Activated CD8-positive, alpha-beta memory T cell treated with anti-CD3 and anti-CD28 coated beads, Interleukin-2, amount 10 ng/mL, durations not matched to agents 7 days and 5 days (primary cell): ENCODE measurements at regions not wholly inside any gene's neighbourhood (a gene's known extent, or its start where the extent isn't known, plus 50 kb on each side); places are given as distances from the start of the nearest gene placed in this dataset.
"Not testable (repeated sequence)": the region's sequence is repeated elsewhere in the genome, so short reads cannot be mapped to it uniquely, and the experiment has no call there.

ENCODE experiments used
- ATAC-seq: fragments of 150-1000 bp; cut with Tn5 transposase; one replicate; pipeline ENCODE4 v1.10.0; 2021; ENCODE audit warnings: moderate library complexity
- CTCF ChIA-PET: fragments of 350-600 bp; sonication (Branson Sonifier 250); formaldehyde crosslinking; loops from one replicate; lab custom pipeline; 2021; ENCODE audit warnings: antibody characterized with exemption; lab: Charles Lee
- DNase-seq: peaks from one replicate; pipeline ENCODE4 v3.0.0-alpha.2; 2020
- H3K27ac Mint-ChIP-seq: one replicate; pipeline ENCODE4 v1.8.0; 2021; ENCODE audit warnings: mild to moderate bottlenecking, mixed read lengths
- H3K27me3 Mint-ChIP-seq: one replicate; pipeline ENCODE4 v1.8.0; 2021; ENCODE audit warnings: mixed read lengths
- H3K36me3 Mint-ChIP-seq: one replicate; pipeline ENCODE4 v1.8.0; 2021; ENCODE audit warnings: mild to moderate bottlenecking, mixed read lengths
- H3K4me1 Mint-ChIP-seq: one replicate; pipeline ENCODE4 v1.8.0; 2021; ENCODE audit warnings: mixed read lengths
- H3K4me3 Mint-ChIP-seq: one replicate; pipeline ENCODE4 v1.8.0; 2021; ENCODE audit warnings: mild to moderate bottlenecking, moderate library complexity, mixed read lengths
- H3K9me3 Mint-ChIP-seq: one replicate; pipeline ENCODE4 v1.8.0; 2022; ENCODE audit warnings: low read depth, mixed read lengths

GRCh38 chr7:125254566-125254965 is 324.9 kb upstream of the POT1 start:
- no peaks in the 10 kb centered on the region for H3K4me1 Mint-ChIP-seq
- no peaks in the 10 kb centered on the region for H3K36me3 Mint-ChIP-seq
- CTCF ChIA-PET: no interaction called here
- DNase-seq: no peak
- H3K4me3 Mint-ChIP-seq: no peak overlapping the region
- no peaks in the 10 kb centered on the region for H3K9me3 Mint-ChIP-seq
- no peaks in the 10 kb centered on the region for H3K27me3 Mint-ChIP-seq
- ATAC-seq: no peak
- no peak overlapping the region for H3K27ac Mint-ChIP-seq

- no peak for ATAC-seq
- DNase-seq: no peak
- Mint-ChIP-seq H3K36me3 (no peaks in the 10 kb centered on the region), H3K4me1 (no peaks in the 10 kb centered on the region), H3K27me3 (no peaks in the 10 kb centered on the region), H3K4me3 (no peak overlapping the region), H3K27ac (no peak overlapping the region), H3K9me3 (no peaks in the 10 kb centered on the region)
- CTCF ChIA-PET: no interaction called here
Observed at GRCh38 chr7:125253452-125254190, 324.0 kb upstream of the POT1 start.

GRCh38 chr7:125247514-125248098 is 318.0 kb upstream of the POT1 start:
- Mint-ChIP-seq H3K36me3 (no peaks in the 10 kb centered on the region), H3K27me3 (no peaks in the 10 kb centered on the region), H3K4me3 (no peak overlapping the region), H3K27ac (no peak overlapping the region), H3K9me3 (peaks cover 2% of the 10 kb centered on the region), H3K4me1 (no peaks in the 10 kb centered on the region)
- DNase-seq (no peak), ATAC-seq (no peak)
- CTCF ChIA-PET: no interaction called here

- Mint-ChIP-seq H3K36me3 (no peaks in the 10 kb centered on the region), H3K27ac (no peak overlapping the region), H3K4me3 (no peak overlapping the region), H3K4me1 (peaks cover under 1% of the 10 kb centered on the region), H3K27me3 (no peaks in the 10 kb centered on the region), H3K9me3 (peaks cover 2% of the 10 kb centered on the region)
- no peak for ATAC-seq
- no peak for DNase-seq
- CTCF ChIA-PET: no interaction called here
Observed at GRCh38 chr7:125246706-125247105, 317.1 kb upstream of the POT1 start.

GRCh38 chr7:125241548-125241947 is 311.9 kb upstream of the POT1 start:
- Mint-ChIP-seq H3K36me3 (no peaks in the 10 kb centered on the region), H3K27me3 (no peaks in the 10 kb centered on the region), H3K27ac (no peak overlapping the region), H3K4me3 (no peak overlapping the region), H3K9me3 (peaks cover 2% of the 10 kb centered on the region), H3K4me1 (peaks cover 4% of the 10 kb centered on the region)
- no peak for ATAC-seq
- CTCF ChIA-PET: no interaction called here
- no peak for DNase-seq

GRCh38 chr7:125222596-125222995 is 293.0 kb upstream of the POT1 start:
- Mint-ChIP-seq H3K27ac (no peak overlapping the region), H3K36me3 (no peaks in the 10 kb centered on the region), H3K4me1 (no peaks in the 10 kb centered on the region), H3K27me3 (no peaks in the 10 kb centered on the region), H3K4me3 (no peak overlapping the region), H3K9me3 (peaks cover 8% of the 10 kb centered on the region)
- ATAC-seq (no peak), DNase-seq (no peak)
- CTCF ChIA-PET: no interaction called here

- H3K36me3 Mint-ChIP-seq: no peaks in the 10 kb centered on the region
- H3K4me1 Mint-ChIP-seq: no peaks in the 10 kb centered on the region
- ATAC-seq: no peak
- H3K4me3 Mint-ChIP-seq: no peak overlapping the region
- CTCF ChIA-PET: no interaction called here
- no peak for DNase-seq
- H3K9me3 Mint-ChIP-seq: peaks cover 12% of the 10 kb centered on the region
- no peaks in the 10 kb centered on the region for H3K27me3 Mint-ChIP-seq
- no peak overlapping the region for H3K27ac Mint-ChIP-seq
Observed at GRCh38 chr7:125218076-125218475, 288.5 kb upstream of the POT1 start.

- Mint-ChIP-seq H3K4me1 (no peaks in the 10 kb centered on the region), H3K4me3 (no peak overlapping the region), H3K9me3 (no peaks in the 10 kb centered on the region), H3K27me3 (no peaks in the 10 kb centered on the region), H3K27ac (no peak overlapping the region), H3K36me3 (no peaks in the 10 kb centered on the region)
- CTCF ChIA-PET: no interaction called here
- DNase-seq (no peak), ATAC-seq (no peak)
Observed at GRCh38 chr7:125201002-125201401, 271.4 kb upstream of the POT1 start.

GRCh38 chr7:125197731-125198393 is 268.2 kb upstream of the POT1 start:
- Mint-ChIP-seq H3K27ac (no peak overlapping the region), H3K4me3 (no peak overlapping the region)

GRCh38 chr7:125195156-125195555 is 265.5 kb upstream of the POT1 start:
- H3K9me3 Mint-ChIP-seq: peaks cover 5% of the 10 kb centered on the region
- H3K4me3 Mint-ChIP-seq: no peak overlapping the region
- DNase-seq (no peak), ATAC-seq (no peak)
- CTCF ChIA-PET: no interaction called here
- H3K27me3 Mint-ChIP-seq: no peaks in the 10 kb centered on the region
- no peaks in the 10 kb centered on the region for H3K36me3 Mint-ChIP-seq
- no peak overlapping the region for H3K27ac Mint-ChIP-seq
- H3K4me1 Mint-ChIP-seq: no peaks in the 10 kb centered on the region

More at GRCh38 chr7:125197731-125198393, 268.2 kb upstream of the POT1 start:
- H3K9me3 Mint-ChIP-seq: peaks cover 2% of the 10 kb centered on the region
- no peak for ATAC-seq
- H3K27me3 Mint-ChIP-seq: no peaks in the 10 kb centered on the region
- H3K36me3 Mint-ChIP-seq: no peaks in the 10 kb centered on the region
- CTCF ChIA-PET: no interaction called here
- H3K4me1 Mint-ChIP-seq: no peaks in the 10 kb centered on the region
- no peak for DNase-seq

GRCh38 chr7:125193263-125193662 is 263.6 kb upstream of the POT1 start:
- ATAC-seq (no peak), DNase-seq (no peak)
- Mint-ChIP-seq H3K36me3 (no peaks in the 10 kb centered on the region), H3K27me3 (no peaks in the 10 kb centered on the region), H3K27ac (no peak overlapping the region), H3K9me3 (peaks cover 8% of the 10 kb centered on the region), H3K4me1 (no peaks in the 10 kb centered on the region), H3K4me3 (no peak overlapping the region)
- CTCF ChIA-PET: no interaction called here

- no peaks in the 10 kb centered on the region for H3K36me3 Mint-ChIP-seq
- DNase-seq (no peak), ATAC-seq (no peak)
- H3K27ac Mint-ChIP-seq: no peak overlapping the region
- CTCF ChIA-PET: no interaction called here
- H3K27me3 Mint-ChIP-seq: no peaks in the 10 kb centered on the region
- no peaks in the 10 kb centered on the region for H3K4me1 Mint-ChIP-seq
- no peak overlapping the region for H3K4me3 Mint-ChIP-seq
- H3K9me3 Mint-ChIP-seq: peaks cover 7% of the 10 kb centered on the region
Observed at GRCh38 chr7:125184801-125185200, 255.2 kb upstream of the POT1 start.

GRCh38 chr7:125181569-125182267 is 252.1 kb upstream of the POT1 start:
- DNase-seq, H3K9me3 Mint-ChIP-seq, H3K27me3 Mint-ChIP-seq, ATAC-seq, H3K4me1 Mint-ChIP-seq, H3K36me3 Mint-ChIP-seq, H3K27ac Mint-ChIP-seq, CTCF ChIA-PET, H3K4me3 Mint-ChIP-seq: not testable (repeated sequence)
